A549 (cell line): ENCODE measurements at regions not wholly inside any gene's neighbourhood (a gene's known extent, or its start where the extent isn't known, plus 50 kb on each side); places are given as distances from the start of the nearest gene placed in this dataset.

ENCODE experiments used
- CTCF ChIP-seq: fragments of >200 bp; sonication (Bioruptor Twin); formaldehyde crosslinking; IDR thresholded peaks from 3 replicates; pipeline ENCODE4 v1.5.1; 2016
- POLR2A ChIP-seq: IDR thresholded peaks from 2 replicates; pipeline ENCODE4 v1.6.1; 2012; ENCODE audit warnings: mild to moderate bottlenecking, low read length
- POLR2AphosphoS2 ChIP-seq: conservative IDR thresholded peaks from 2 replicates; pipeline ENCODE4 v1.6.1; 2012; ENCODE audit warnings: low read length, improper control_type of control experiment, inconsistent platforms
- RAD21 ChIP-seq, 2 experiments: fragments of >200 bp in 1 of 2; sonication (Bioruptor Twin) in 1 of 2; formaldehyde crosslinking in 1 of 2; IDR thresholded peaks in 1 of 2; conservative IDR thresholded peaks in 1 of 2; 2 replicates in 1 of 2; 3 replicates in 1 of 2; pipeline ENCODE4 v1.6.1; 2012 to 2018; ENCODE audit warnings: inconsistent platforms in 1 of 2

- TF ChIP-seq RAD21 (conservative IDR thresholded peaks at IDR 0.05 in 1 of 2, IDR thresholded peaks at IDR 0.05 in 1 of 2), result no peak
- no peak for TF ChIP-seq POLR2A
- TF ChIP-seq CTCF, result no peak
- TF ChIP-seq POLR2AphosphoS2, result no peak
Observed at GRCh38 chr14:55834390-55834789, 254.4 kb downstream of the KTN1 start.
